ACHN (cell line): ENCODE measurements at regions not wholly inside any gene's neighbourhood (a gene's known extent, or its start where the extent isn't known, plus 50 kb on each side); places are given as distances from the start of the nearest gene placed in this dataset.
A peak's percentile ranks its signal among the peaks of the same experiment; 100 is the strongest.

Source experiments
- DNase-seq: peaks from one replicate; pipeline ENCODE4 v3.0.0-alpha.2; 2015
- in situ Hi-C: cut with HindIII; loops from 2 replicates; pipeline ENCODE4 v1.10.0; 2017; ENCODE audit warnings: low sequenced_read_pairs, low pct_ligation_motif_present, low pct_unique_long_range_greater_than_20kb

DNA sequence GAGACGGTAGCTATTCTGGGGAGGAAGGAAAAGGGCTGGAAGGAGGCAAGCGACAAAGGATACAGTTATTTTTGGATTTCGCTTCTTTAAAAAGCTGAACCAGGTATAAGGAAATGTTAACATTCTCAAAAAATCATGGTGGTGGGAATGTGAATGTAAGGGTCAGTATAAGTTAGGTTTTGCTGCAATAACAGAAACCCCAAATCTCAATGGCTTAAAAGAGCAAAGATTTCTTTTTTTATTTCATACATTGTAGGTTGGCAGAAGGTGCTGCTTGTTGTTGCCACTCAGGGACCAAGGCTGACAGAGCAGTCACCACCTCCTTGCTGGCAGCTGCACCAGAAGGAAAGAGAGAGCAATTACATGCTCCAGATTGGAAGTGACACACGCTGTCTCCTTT lies 176.3 kb upstream of the LPP start:
- DNase-seq: no peak
- in situ Hi-C loops: no loop called here

DNA sequence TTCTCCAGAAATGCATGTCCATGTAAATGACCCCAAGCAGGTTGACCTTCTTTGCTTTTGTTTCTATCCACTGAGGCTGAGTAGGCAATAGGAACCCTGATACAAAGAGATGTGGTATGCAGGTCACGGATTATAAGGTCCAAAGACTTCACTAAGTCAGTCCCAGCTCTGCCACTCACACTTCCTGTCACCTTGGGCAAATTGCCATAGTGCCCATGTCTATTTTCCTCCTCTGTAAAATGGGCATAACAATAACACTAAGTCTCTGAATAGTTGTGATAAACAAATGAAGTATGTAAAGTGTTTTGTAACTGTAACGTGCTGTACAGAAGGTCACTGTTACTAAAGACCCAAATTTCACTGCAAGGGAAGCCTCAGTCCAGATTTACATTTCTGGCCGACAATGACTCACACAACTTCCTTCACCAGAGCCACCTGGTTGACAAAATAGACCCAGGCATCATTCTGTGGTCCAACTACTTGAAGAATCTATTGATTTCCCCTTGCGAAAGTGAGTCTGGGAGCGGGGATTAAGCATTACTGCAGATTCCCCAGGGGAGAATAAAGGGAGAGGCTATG lies 175.4 kb upstream of the LPP start:
- in situ Hi-C loops: no loop called here
- no peak for DNase-seq

- DNase-seq: no peak
- in situ Hi-C loops: no loop called here
Measured at GRCh38 chr3:187979564-187979963, 174.4 kb upstream of the LPP start.

- in situ Hi-C loops: no loop called here
- DNase-seq: no peak
Measured at GRCh38 chr3:187980861-187981260, 173.1 kb upstream of the LPP start.

- DNase-seq: no peak
Measured at GRCh38 chr3:187982142-187982541, 171.8 kb upstream of the LPP start.

GRCh38 chr3:187983484-187984124 lies 170.4 kb upstream of the LPP start:
- in situ Hi-C loops: no loop called here
- no peak for DNase-seq

More at GRCh38 chr3:187982142-187982541, 171.8 kb upstream of the LPP start:
- in situ Hi-C loops: no loop called here

DNA sequence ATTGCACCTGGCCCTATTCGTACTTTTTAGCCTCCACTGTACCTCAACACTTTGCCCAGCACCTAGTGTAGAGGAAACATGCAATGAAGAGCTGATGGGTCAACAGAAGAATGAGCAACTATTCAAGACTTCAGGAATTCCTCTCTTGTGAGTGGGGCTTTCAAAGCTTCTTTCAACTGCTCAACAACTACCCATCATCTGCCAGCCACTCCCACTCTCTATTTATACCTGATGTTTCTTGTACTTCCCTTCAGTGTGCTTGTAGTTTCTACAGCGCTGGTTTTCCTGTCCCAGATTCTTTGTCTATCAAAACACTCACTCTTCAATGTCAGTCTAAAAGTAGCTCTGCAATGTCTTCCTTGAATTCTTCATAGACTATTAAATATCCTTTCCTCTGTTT lies 168.3 kb upstream of the LPP start:
- DNase-seq: no peak
- in situ Hi-C loops: no loop called here

DNA sequence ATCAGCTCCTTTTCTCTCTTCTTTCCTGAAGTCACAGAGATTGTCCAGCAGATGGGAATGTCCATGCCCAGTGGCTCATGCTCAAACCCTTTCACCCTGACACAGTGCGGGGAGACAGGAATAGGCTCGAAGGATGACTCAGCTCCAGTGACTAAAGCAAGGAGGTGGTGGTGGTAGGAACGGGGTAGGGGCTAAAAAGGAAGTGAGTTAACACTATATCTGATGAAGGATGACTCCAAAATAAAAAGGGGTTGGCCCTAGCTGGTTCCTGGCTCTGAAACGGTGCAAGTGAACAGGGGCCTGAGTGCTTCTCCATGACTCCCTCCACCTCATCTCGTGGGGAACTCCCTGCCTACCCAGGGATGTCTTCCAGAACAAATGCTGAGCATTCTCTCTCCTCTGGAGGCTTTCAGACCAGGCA lies 167.4 kb upstream of the LPP start:
- in situ Hi-C loops: no loop called here
- DNase-seq: peak; percentile 76

DNA sequence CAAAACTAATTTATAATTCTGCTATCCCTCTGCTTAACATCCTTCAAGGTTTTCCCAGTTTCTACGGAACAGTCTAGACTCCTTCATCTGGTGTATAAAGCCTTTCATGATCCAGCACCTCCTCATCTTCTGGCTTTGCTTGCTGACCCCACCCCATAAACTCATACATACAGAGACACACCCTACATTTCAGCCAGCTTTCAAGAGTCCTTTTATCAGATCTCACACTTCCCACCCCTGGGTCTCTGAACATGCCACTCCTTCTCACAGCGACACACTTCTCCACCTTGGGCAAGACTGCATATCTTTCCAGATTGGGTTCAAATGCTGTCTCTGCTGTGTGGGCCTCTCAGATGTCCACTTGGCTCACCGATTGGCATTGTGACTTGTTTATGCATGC lies 166.8 kb upstream of the LPP start:
- in situ Hi-C loops: no loop called here
- DNase-seq: no peak

DNA sequence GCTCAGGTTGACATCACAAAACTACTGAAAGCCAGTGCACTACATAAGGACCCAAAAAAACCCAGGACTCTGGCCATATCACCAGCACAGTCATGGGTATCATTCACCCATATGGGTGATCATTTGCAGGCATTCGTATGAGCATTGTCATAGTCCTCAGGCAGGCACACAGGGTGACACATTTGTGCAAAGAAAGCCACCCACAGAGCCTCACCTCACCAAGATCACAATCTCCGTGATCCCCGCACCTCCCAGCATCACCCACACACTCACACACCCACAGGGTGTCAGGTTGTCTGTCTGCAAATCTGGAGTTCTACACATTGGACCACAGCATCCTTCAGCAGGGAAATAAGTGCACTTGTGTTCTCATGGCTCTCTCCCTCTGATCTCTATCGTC lies 166.0 kb upstream of the LPP start:
- DNase-seq: no peak
- in situ Hi-C loops: no loop called here

GRCh38 chr3:187989575-187990153 lies 164.3 kb upstream of the LPP start:
- DNase-seq: no peak
- in situ Hi-C loops: no loop called here

DNA sequence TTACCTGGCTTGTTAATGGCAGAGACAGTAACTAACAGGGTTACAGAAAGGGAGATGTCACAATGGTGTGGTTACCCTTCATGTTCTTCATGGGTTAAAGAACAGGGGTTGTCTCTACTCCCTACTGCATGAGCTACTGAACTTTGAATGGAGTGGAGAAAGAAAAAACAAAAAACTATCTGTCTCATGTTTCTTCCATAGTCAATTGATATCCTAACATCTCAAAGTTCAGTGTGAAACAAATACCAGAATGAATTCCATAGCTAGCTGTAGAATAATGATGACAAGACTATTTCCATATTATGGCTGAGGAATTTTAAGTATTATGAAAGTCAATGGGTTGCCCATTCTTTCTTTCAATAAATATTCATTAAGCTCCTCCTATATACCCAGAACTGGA lies 161.3 kb upstream of the LPP start:
- no peak for DNase-seq
- in situ Hi-C loops: no loop called here

DNA sequence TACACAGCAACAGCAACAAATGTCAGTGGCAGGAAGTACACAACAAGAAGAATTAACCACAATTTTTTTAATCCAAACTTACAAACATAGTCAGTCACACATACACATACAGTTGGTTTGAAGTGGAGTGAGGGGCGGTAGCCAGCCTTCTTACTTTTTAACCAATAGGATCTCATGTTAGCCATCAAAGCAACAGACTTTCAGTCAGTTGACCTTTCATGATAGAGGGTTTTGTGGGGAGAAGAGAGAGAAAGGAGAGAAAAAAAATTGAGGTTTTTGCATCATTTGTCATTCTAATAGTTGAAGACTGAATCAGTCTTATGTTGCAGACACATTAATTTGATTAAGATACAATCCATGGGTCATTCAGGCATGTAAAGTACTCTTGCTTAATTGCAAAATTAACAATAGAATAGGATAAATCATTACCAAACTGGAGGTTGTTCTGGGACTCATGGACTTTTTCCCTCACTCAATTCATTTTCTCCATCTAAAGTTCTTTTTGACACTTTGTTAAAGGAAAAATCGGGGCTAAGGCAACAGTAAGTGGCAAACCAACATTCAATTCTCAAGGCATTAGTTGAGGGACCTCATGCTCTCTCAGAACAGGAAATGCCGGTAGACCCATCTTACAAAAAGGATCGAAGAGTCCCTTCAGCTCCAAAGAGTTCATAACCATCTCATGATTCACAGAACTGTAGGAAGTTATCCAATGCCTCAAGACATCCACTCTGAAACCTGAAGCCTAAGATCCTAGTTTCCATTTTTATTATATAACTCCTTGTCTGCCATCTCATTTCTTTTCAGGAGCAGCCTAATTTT lies 159.5 kb upstream of the LPP start:
- no peak for DNase-seq
- in situ Hi-C loops: no loop called here

GRCh38 chr3:187995043-187995400 lies 158.9 kb upstream of the LPP start:
- DNase-seq: no peak
- in situ Hi-C loops: no loop called here

DNA sequence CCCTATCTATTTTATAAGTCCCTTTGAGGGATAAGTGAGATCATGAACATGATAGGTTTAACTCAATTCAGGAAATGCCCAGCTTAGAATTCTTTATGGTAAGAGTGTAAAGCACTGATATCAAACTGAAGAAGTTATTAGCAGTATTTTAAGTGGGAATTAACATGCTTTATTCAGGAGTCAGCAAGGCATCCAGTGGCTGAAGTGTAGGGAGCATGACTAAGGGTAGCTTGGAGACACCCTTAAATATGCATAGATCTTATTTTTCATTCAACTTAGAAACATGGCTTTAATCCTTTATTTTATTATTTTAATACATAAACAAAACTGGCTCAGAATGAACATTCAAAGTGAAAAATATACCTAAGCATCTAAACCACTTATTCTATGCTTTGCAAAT lies 158.3 kb upstream of the LPP start:
- DNase-seq: no peak
- in situ Hi-C loops: no loop called here

DNA sequence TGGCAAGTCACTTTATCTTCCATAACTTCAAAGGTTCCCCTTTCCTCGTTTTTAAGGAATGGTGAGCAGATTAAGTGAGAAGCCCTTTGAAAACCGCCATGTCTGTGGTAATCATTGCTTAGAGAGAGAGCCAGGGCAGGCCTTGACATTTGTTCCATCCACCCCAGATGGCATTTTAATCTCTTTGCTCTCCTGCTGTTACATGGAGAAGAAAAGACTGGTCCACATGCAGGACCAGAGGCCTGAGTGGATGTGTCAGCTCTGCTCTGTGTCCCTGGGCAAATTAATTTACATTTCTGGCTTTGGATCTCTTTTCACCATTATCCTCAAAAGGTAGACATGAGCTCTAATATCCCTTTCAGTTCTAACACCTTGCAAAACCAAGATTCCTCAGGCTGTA lies 157.3 kb upstream of the LPP start:
- in situ Hi-C loops: no loop called here
- DNase-seq: no peak

- no peak for DNase-seq
- in situ Hi-C loops: no loop called here
Measured at GRCh38 chr3:187997490-187997889, 156.5 kb upstream of the LPP start.

DNA sequence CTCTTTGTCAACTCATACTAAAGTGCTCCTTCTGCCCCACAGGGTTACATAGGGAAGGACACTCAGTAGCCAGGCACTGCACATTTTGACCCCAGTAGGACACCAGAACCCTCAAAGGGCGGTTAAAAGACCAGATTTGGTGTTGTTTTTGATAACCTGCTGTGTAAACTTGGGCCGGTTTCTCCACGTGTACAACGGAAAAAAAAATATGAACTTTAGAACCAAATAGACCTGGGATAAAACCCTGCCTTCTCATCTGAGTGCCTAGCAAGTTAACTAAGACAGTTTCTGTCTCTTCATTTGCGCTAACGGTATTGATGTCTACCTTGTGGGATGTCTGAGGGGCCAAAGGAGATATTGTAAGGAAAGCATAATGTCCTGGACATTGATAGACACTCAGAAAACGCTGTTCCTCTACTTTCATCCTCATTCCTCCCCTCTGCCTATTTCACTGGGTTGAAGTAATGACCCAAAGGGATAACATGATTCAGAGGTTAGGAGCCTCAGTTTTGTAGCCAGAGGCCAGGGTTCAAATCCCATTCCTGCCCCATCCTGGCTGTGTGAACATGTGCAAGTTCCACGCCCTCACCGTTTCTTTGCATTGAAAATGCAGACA lies 155.9 kb upstream of the LPP start:
- DNase-seq: no peak
- in situ Hi-C loops: no loop called here

DNA sequence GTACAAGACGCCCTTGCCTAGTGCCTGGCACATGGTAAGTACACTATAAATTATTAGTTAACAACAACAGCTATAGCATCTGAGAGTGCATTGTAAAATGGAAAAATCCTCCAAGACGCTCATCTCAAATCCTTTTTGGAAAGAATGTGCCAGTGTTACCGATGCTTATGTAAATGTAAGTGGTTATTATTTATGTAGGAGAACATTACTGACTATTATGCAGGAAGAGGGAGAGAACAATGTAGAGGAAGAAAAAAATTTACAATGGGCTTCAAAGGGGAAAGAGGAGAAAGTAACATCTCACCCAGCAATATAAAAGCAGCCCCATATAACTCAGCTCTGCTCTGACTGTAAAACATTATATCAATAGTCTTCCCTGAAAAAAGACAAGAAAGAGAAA lies 155.3 kb upstream of the LPP start:
- in situ Hi-C loops: no loop called here
- DNase-seq: no peak
